GM12878 (cell line): ENCODE measurements at regions not wholly inside any gene's neighbourhood (a gene's known extent, or its start where the extent isn't known, plus 50 kb on each side); places are given as distances from the start of the nearest gene placed in this dataset.

Experiments
- ATAC-seq: fragments of 200-7000 bp; cut with Tn5 transposase; 3 replicates; pipeline ENCODE4 v1.9.1; 2020; ENCODE audit warnings: mild to moderate bottlenecking, moderate library complexity
- BruUV-seq: library from RNA; stranded (reverse); fragments of 400-500 nt; replicated peaks from 2 replicates; lab custom pipeline; 2021; lab: Mats Ljungman, UMichigan
- CTCF ChIA-PET: fragments of 300-600 bp; sonication (Branson Sonifier 250); formaldehyde crosslinking; extraction: SDS; loops from one replicate; lab custom pipeline; 2021; ENCODE audit warnings: inconsistent platforms; lab: Yijun Ruan, JAX
- POLR2A ChIA-PET: fragments of 350-600 bp; formaldehyde crosslinking; extraction: SDS; loops from one replicate; lab custom pipeline; 2021; ENCODE audit warnings: inconsistent platforms; lab: Charles Lee
- RAD21 ChIA-PET: fragments of 300-600 bp; sonication (Branson Sonifier 250); formaldehyde crosslinking; loops from one replicate; lab custom pipeline; 2023; ENCODE audit warnings: antibody characterized with exemption; ENCODE audit not compliant: unreplicated experiment; lab: Charles Lee
- SMC1A ChIA-PET: fragments of 300-600 bp; sonication (Branson Sonifier 250); formaldehyde crosslinking; loops from one replicate; lab custom pipeline; 2023; ENCODE audit not compliant: unreplicated experiment, uncharacterized antibody; lab: Charles Lee
- DNase-seq: peaks from one replicate; pipeline ENCODE4 v3.0.0-alpha.2; 2011; ENCODE audit warnings: low read depth, low spot score
- FAIRE-seq: peaks from 3 replicates; lab custom pipeline; 2011; peaks lifted over from hg19 to GRCh38; lab: Jason Lieb, UNC
- H2AFZ ChIP-seq: 2 replicates; pipeline ENCODE4 v1.6.0; 2011; ENCODE audit warnings: low read depth, low read length, control low read depth; ENCODE audit not compliant: control insufficient read depth
- H3K27ac ChIP-seq: 2 replicates; pipeline ENCODE4 v1.5.1; 2011; ENCODE audit warnings: control low read depth; ENCODE audit not compliant: control insufficient read depth, insufficient read depth
- H3K27me3 ChIP-seq, 2 experiments: replicated peaks in 1 of 2; 2 replicates each; pipeline versions ENCODE4 v1.6.0 to v1.6.1; 2011; ENCODE audit warnings: low read length in 1 of 2; ENCODE audit not compliant: control insufficient read depth in 2 of 2, insufficient read depth in 2 of 2
- H3K36me3 ChIP-seq, 2 experiments: 2 replicates each; pipeline ENCODE4 v1.5.1; 2011; ENCODE audit warnings: low read length in 1 of 2; ENCODE audit not compliant: control insufficient read depth in 2 of 2, insufficient read depth in 2 of 2
- H3K4me1 ChIP-seq: 2 replicates; pipeline ENCODE4 v1.6.1; 2011; ENCODE audit warnings: mild to moderate bottlenecking, low read length, moderate library complexity, mixed read lengths; ENCODE audit not compliant: control insufficient read depth, insufficient read depth
- H3K4me2 ChIP-seq: 2 replicates; pipeline ENCODE4 v1.6.0; 2011; ENCODE audit warnings: control low read depth; ENCODE audit not compliant: control insufficient read depth, insufficient read depth
- H3K4me3 ChIP-seq: fragments of 200-600 bp; sonication (generic); 2 replicates; pipeline ENCODE4 v1.5.1; 2016
- H3K79me2 ChIP-seq: 2 replicates; pipeline ENCODE4 v1.6.0; 2011; ENCODE audit warnings: low read length; ENCODE audit not compliant: control insufficient read depth, insufficient read depth
- H3K9ac ChIP-seq: 2 replicates; pipeline ENCODE4 v1.8.0; 2011; ENCODE audit warnings: low read length, control low read depth, mixed read lengths; ENCODE audit not compliant: control insufficient read depth, insufficient read depth
- H3K9me3 ChIP-seq: replicated peaks from 3 replicates; pipeline ENCODE4 v1.5.1; 2011; ENCODE audit warnings: mild to moderate bottlenecking, low read length; ENCODE audit not compliant: control insufficient read depth, insufficient read depth
- H4K20me1 ChIP-seq: 2 replicates; pipeline ENCODE4 v1.6.0; 2011; ENCODE audit not compliant: control insufficient read depth, insufficient read depth
- BCL3 ChIP-seq: IDR thresholded peaks from 2 replicates; pipeline ENCODE4 v1.6.1; 2011; ENCODE audit warnings: borderline replicate concordance, low read depth, mild to moderate bottlenecking, moderate library complexity, low read length; ENCODE audit not compliant: insufficient read depth, poor library complexity, severe bottlenecking
- NKRF ChIP-seq: fragments of 450-650 bp; conservative IDR thresholded peaks from 2 replicates; pipeline ENCODE4 v1.6.1; 2017; ENCODE audit warnings: mild to moderate bottlenecking, moderate library complexity
- RFX5 ChIP-seq: IDR thresholded peaks from 2 replicates; pipeline ENCODE4 v1.6.1; 2011; ENCODE audit warnings: low read depth, low read length, improper control_type of control experiment
- RUNX3 ChIP-seq: IDR thresholded peaks from 2 replicates; pipeline ENCODE4 v1.6.1; 2012; ENCODE audit warnings: low read length, inconsistent platforms
- SMC3 ChIP-seq: IDR thresholded peaks from 2 replicates; pipeline ENCODE4 v1.6.1; 2011; ENCODE audit warnings: low read length, improper control_type of control experiment, borderline replicate concordance
- SUZ12 ChIP-seq: fragments of 200-600 bp; sonication (generic); IDR thresholded peaks from one replicate; pipeline ENCODE4 v1.6.1; 2018; ENCODE audit warnings: antibody characterized with exemption, mild to moderate bottlenecking; ENCODE audit not compliant: unreplicated experiment
- WGBS: methylation state at CpG from one replicate; pipeline ENCODE4 v1.1.6; 2016; ENCODE audit warnings: low lambda C conversion rate; ENCODE audit not compliant: insufficient replicate concordance, insufficient coverage; ENCODE audit errors: missing lambda C conversion rate; 5-methylcytosine and 5-hydroxymethylcytosine counted together
- in situ Hi-C: fragments of 300-500 bp; cut with MboI; formaldehyde crosslinking; loops from 9 replicates; pipeline ENCODE4 v1.14.3; 2018; ENCODE audit warnings: mixed read lengths
- intact Hi-C: fragments of 100-400 bp; cut with micrococcal nuclease; formaldehyde crosslinking; loops from one replicate; pipeline ENCODE4 v1.14.2; 2022; ENCODE audit not compliant: unreplicated experiment
- TF ChIP-seq, protein P1 (sequence below): fragments of 450-650 bp; IDR thresholded peaks from 2 replicates; pipeline ENCODE4 v1.6.1; 2014; ENCODE audit warnings: mild to moderate bottlenecking
- TF ChIP-seq, protein P2 (sequence below): fragments of 150-350 bp; IDR thresholded peaks from 2 replicates; pipeline ENCODE4 v1.6.1; 2016; ENCODE audit warnings: low read depth, low read length
- TF ChIP-seq, protein P3 (sequence below): fragments of 450-650 bp; IDR thresholded peaks from 2 replicates; pipeline ENCODE4 v1.6.1; 2016; ENCODE audit warnings: mild to moderate bottlenecking

DNA sequence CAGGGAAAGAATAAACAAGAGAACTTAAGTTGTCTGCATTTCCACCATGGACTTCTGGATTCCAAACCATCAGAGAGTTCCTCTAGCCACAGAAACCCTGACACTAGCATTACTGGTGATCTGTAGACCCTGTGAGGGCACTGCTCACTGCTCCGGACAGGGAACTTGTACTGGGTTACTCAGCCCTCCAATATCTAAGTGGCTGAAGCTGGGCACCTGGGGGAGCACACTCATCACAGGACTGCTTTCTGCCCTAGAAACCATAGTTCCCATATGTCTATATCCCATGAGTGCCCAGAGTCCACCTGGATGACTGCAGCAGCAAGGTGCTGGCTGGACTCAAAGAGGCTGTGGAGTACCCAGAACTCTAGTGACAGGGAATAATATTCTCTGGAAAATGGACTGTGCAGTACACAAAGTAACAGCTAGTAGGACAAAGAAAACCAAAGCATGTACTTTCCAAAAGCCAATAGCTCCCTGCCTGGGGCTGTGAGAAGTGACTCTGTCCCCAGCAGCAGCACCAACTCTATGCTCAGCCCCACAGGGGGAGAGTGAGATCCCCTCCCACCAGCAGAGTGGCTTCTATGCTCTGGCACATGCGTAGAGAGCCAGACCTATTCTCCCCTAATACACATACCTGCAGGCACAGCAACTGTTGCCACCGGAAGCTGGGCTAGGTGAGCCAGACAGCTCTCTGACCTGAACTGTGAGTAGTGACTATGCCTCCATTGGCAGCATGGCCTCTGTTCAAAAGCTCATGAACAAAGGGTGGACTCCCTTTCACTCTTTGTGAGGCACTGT is 472.9 kb upstream of the FTMT start:
- POLR2A ChIA-PET: no interaction called here
- H2AFZ ChIP-seq: no peak overlapping the region
- no peak overlapping the region for H3K9ac ChIP-seq
- H3K36me3 ChIP-seq: no peaks in the 10 kb centered on the region
- FAIRE-seq (no peak), ATAC-seq (peak; percentile 23; the same call in 2 of the 3 replicates), DNase-seq (no peak)
- TF ChIP-seq RFX5 (no peak), NKRF (no peak), SMC3 (no peak), BCL3 (no peak), RUNX3 (no peak), SUZ12 (no peak)
- TF ChIP-seq, protein P1, sequence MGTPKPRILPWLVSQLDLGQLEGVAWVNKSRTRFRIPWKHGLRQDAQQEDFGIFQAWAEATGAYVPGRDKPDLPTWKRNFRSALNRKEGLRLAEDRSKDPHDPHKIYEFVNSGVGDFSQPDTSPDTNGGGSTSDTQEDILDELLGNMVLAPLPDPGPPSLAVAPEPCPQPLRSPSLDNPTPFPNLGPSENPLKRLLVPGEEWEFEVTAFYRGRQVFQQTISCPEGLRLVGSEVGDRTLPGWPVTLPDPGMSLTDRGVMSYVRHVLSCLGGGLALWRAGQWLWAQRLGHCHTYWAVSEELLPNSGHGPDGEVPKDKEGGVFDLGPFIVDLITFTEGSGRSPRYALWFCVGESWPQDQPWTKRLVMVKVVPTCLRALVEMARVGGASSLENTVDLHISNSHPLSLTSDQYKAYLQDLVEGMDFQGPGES: no peak
- TF ChIP-seq, protein P2, sequence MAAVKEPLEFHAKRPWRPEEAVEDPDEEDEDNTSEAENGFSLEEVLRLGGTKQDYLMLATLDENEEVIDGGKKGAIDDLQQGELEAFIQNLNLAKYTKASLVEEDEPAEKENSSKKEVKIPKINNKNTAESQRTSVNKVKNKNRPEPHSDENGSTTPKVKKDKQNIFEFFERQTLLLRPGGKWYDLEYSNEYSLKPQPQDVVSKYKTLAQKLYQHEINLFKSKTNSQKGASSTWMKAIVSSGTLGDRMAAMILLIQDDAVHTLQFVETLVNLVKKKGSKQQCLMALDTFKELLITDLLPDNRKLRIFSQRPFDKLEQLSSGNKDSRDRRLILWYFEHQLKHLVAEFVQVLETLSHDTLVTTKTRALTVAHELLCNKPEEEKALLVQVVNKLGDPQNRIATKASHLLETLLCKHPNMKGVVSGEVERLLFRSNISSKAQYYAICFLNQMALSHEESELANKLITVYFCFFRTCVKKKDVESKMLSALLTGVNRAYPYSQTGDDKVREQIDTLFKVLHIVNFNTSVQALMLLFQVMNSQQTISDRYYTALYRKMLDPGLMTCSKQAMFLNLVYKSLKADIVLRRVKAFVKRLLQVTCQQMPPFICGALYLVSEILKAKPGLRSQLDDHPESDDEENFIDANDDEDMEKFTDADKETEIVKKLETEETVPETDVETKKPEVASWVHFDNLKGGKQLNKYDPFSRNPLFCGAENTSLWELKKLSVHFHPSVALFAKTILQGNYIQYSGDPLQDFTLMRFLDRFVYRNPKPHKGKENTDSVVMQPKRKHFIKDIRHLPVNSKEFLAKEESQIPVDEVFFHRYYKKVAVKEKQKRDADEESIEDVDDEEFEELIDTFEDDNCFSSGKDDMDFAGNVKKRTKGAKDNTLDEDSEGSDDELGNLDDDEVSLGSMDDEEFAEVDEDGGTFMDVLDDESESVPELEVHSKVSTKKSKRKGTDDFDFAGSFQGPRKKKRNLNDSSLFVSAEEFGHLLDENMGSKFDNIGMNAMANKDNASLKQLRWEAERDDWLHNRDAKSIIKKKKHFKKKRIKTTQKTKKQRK: no peak
- TF ChIP-seq, protein P3, sequence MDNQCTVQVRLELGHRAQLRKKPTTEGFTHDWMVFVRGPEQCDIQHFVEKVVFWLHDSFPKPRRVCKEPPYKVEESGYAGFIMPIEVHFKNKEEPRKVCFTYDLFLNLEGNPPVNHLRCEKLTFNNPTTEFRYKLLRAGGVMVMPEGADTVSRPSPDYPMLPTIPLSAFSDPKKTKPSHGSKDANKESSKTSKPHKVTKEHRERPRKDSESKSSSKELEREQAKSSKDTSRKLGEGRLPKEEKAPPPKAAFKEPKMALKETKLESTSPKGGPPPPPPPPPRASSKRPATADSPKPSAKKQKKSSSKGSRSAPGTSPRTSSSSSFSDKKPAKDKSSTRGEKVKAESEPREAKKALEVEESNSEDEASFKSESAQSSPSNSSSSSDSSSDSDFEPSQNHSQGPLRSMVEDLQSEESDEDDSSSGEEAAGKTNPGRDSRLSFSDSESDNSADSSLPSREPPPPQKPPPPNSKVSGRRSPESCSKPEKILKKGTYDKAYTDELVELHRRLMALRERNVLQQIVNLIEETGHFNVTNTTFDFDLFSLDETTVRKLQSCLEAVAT: no peak
- no peaks in the 10 kb centered on the region for H3K27me3 ChIP-seq
- no peaks in the 10 kb centered on the region for H3K79me2 ChIP-seq
- H3K9me3 ChIP-seq: no peaks in the 10 kb centered on the region
- H3K4me1 ChIP-seq: no peaks in the 10 kb centered on the region
- BruUV-seq: no TSS peak
- in situ Hi-C loops (no loop called here), intact Hi-C loops (no loop called here)
- 31% methylated on average over 3 of the region's 3 CpGs for WGBS
- no peaks in the 10 kb centered on the region for H4K20me1 ChIP-seq
- RAD21 ChIA-PET: no interaction called here
- no peak overlapping the region for H3K4me2 ChIP-seq
- SMC1A ChIA-PET: interaction anchor here (0.8 kb wide), 1 partner anchor 9 kb away, joined by 3 read pairs; no protein-coding TSS in a partner anchor
- CTCF ChIA-PET: no interaction called here
- no peak overlapping the region for H3K27ac ChIP-seq
- no peak overlapping the region for H3K4me3 ChIP-seq
